WTC11 (cell line): ENCODE measurements at regions not wholly inside any gene's neighbourhood (a gene's known extent, or its start where the extent isn't known, plus 50 kb on each side); places are given as distances from the start of the nearest gene placed in this dataset.

ENCODE experiments used
- ATAC-seq: fragments of 200-7000 bp; cut with Tn5 transposase; 2 replicates; pipeline ENCODE4 v1.10.0; 2021; ENCODE audit warnings: mild to moderate bottlenecking, moderate library complexity
- CTCF ChIA-PET: fragments of 300-600 bp; sonication (Branson Sonifier 250); formaldehyde crosslinking; loops from one replicate; lab custom pipeline; 2021; ENCODE audit warnings: antibody characterized with exemption; lab: Charles Lee
- POLR2A ChIA-PET: fragments of 350-600 bp; sonication (Branson Sonifier 250); formaldehyde crosslinking; loops from one replicate; lab custom pipeline; 2021; ENCODE audit warnings: antibody characterized with exemption; lab: Charles Lee
- DNase-seq: peaks from one replicate; pipeline ENCODE4 v3.0.0; 2021; ENCODE audit warnings: low spot score
- H3K27ac Mint-ChIP-seq: 2 replicates; pipeline ENCODE4 v1.8.0; 2021; ENCODE audit warnings: mixed read lengths
- H3K27me3 Mint-ChIP-seq: 2 replicates; pipeline ENCODE4 v1.8.0; 2021; ENCODE audit warnings: low read depth, mild to moderate bottlenecking, moderate library complexity, mixed read lengths
- H3K36me3 Mint-ChIP-seq: 2 replicates; pipeline ENCODE4 v1.8.0; 2021; ENCODE audit warnings: mixed read lengths
- H3K4me1 Mint-ChIP-seq: 2 replicates; pipeline ENCODE4 v1.8.0; 2022; ENCODE audit warnings: mixed read lengths
- H3K4me3 Mint-ChIP-seq: 2 replicates; pipeline ENCODE4 v1.8.0; 2021; ENCODE audit warnings: mild to moderate bottlenecking, moderate library complexity, mixed read lengths
- H3K9me3 Mint-ChIP-seq: 2 replicates; pipeline ENCODE4 v1.8.0; 2021; ENCODE audit warnings: mixed read lengths
- CBFB ChIP-seq: sonication (generic); formaldehyde crosslinking; IDR thresholded peaks from 2 replicates; pipeline ENCODE4 v1.8.1; 2022; ENCODE audit warnings: mild to moderate bottlenecking, low read depth, missing genetic modification reagents
- JAZF1 ChIP-seq: fragments of 250-450 bp; sonication (Bioruptor Pico); IDR thresholded peaks from 2 replicates; pipeline ENCODE4 v1.9.0; 2021; ENCODE audit warnings: moderate library complexity, mild to moderate bottlenecking, inconsistent platforms
- KAT7 ChIP-seq: sonication (generic); formaldehyde crosslinking; IDR thresholded peaks from 2 replicates; pipeline ENCODE4 v1.8.1; 2023; ENCODE audit warnings: missing genetic modification reagents, mild to moderate bottlenecking, borderline replicate concordance
- MYBL2 ChIP-seq: sonication (generic); formaldehyde crosslinking; IDR thresholded peaks from 2 replicates; pipeline ENCODE4 v1.8.1; 2023; ENCODE audit warnings: mild to moderate bottlenecking, moderate library complexity, missing genetic modification reagents
- NFE2L1 ChIP-seq: sonication (generic); formaldehyde crosslinking; IDR thresholded peaks from 2 replicates; pipeline ENCODE4 v1.8.1; 2023; ENCODE audit warnings: missing genetic modification reagents
- NR3C1 ChIP-seq: sonication (generic); formaldehyde crosslinking; conservative IDR thresholded peaks from 2 replicates; pipeline ENCODE4 v1.8.1; 2023; ENCODE audit warnings: low read depth, mild to moderate bottlenecking, missing genetic modification reagents
- TEAD4 ChIP-seq: sonication (generic); formaldehyde crosslinking; IDR thresholded peaks from 2 replicates; pipeline ENCODE4 v1.8.0; 2022; ENCODE audit warnings: mild to moderate bottlenecking, missing genetic modification reagents
- ZNF138 ChIP-seq: sonication (generic); formaldehyde crosslinking; conservative IDR thresholded peaks from 2 replicates; pipeline ENCODE4 v1.8.1; 2022; ENCODE audit warnings: mild to moderate bottlenecking, moderate library complexity, missing genetic modification reagents
- ZNF317 ChIP-seq: sonication (generic); formaldehyde crosslinking; IDR thresholded peaks from 2 replicates; pipeline ENCODE4 v1.8.1; 2023; ENCODE audit warnings: low read depth, mild to moderate bottlenecking, moderate library complexity, missing genetic modification reagents, borderline replicate concordance
- TF ChIP-seq, protein P1 (sequence below): sonication (generic); formaldehyde crosslinking; IDR thresholded peaks from 2 replicates; pipeline ENCODE4 v1.8.0; 2022; ENCODE audit warnings: mild to moderate bottlenecking, missing genetic modification reagents
- TF ChIP-seq, protein P2 (sequence below): fragments of 250-450 bp; sonication (Bioruptor Pico); IDR thresholded peaks from 2 replicates; pipeline ENCODE4 v2.1.2; 2022; ENCODE audit warnings: mild to moderate bottlenecking, moderate library complexity
- TF ChIP-seq, protein P3 (sequence below): sonication (generic); formaldehyde crosslinking; IDR thresholded peaks from 2 replicates; pipeline ENCODE4 v1.8.1; 2023; ENCODE audit warnings: mild to moderate bottlenecking, missing genetic modification reagents, moderate library complexity
- TF ChIP-seq, protein P4 (sequence below): sonication (generic); formaldehyde crosslinking; IDR thresholded peaks from 2 replicates; pipeline ENCODE4 v1.8.1; 2023; ENCODE audit warnings: mild to moderate bottlenecking, moderate library complexity, missing genetic modification reagents
- TF ChIP-seq, protein P5 (sequence below): sonication (generic); formaldehyde crosslinking; IDR thresholded peaks from 2 replicates; pipeline ENCODE4 v1.8.1; 2022; ENCODE audit warnings: mild to moderate bottlenecking, missing genetic modification reagents, moderate library complexity, borderline replicate concordance
- TF ChIP-seq, protein P6 (sequence below): sonication (generic); formaldehyde crosslinking; IDR thresholded peaks from 2 replicates; pipeline ENCODE4 v1.8.1; 2023; ENCODE audit warnings: mild to moderate bottlenecking, missing genetic modification reagents, borderline replicate concordance
- TF ChIP-seq, protein P7 (sequence below): sonication (generic); formaldehyde crosslinking; IDR thresholded peaks from 2 replicates; pipeline ENCODE4 v1.8.1; 2023; ENCODE audit warnings: mild to moderate bottlenecking, missing genetic modification reagents, moderate library complexity

DNA sequence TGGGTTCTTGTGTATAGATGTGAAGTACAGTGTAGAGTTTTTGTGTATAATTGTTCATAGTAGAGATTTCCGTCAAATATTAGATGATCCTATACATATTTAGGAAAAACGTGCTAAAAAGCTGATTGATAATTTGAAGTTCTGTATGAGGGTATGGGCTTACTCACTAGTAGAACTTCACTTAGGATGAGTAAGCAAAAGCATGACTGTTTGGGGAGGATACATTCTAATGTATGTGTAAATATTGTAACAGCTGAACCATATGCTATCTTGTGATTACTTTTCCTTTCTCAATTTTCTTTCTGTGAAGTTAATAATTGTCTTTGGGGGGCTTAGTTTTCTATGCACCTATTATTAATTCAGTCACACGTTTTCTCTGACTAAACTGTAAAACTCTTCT lies 53.2 kb upstream of the PDK4 start (continued):
- TF ChIP-seq, protein P1, sequence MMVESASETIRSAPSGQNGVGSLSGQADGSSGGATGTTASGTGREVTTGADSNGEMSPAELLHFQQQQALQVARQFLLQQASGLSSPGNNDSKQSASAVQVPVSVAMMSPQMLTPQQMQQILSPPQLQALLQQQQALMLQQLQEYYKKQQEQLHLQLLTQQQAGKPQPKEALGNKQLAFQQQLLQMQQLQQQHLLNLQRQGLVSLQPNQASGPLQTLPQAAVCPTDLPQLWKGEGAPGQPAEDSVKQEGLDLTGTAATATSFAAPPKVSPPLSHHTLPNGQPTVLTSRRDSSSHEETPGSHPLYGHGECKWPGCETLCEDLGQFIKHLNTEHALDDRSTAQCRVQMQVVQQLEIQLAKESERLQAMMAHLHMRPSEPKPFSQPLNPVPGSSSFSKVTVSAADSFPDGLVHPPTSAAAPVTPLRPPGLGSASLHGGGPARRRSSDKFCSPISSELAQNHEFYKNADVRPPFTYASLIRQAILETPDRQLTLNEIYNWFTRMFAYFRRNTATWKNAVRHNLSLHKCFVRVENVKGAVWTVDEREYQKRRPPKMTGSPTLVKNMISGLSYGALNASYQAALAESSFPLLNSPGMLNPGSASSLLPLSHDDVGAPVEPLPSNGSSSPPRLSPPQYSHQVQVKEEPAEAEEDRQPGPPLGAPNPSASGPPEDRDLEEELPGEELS (CRISPR knock-in tag): no peak
- TF ChIP-seq, protein P2, sequence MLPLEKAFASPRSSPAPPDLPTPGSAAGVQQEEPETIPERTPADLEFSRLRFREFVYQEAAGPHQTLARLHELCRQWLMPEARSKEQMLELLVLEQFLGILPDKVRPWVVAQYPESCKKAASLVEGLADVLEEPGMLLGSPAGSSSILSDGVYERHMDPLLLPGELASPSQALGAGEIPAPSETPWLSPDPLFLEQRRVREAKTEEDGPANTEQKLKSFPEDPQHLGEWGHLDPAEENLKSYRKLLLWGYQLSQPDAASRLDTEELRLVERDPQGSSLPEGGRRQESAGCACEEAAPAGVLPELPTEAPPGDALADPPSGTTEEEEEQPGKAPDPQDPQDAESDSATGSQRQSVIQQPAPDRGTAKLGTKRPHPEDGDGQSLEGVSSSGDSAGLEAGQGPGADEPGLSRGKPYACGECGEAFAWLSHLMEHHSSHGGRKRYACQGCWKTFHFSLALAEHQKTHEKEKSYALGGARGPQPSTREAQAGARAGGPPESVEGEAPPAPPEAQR (CRISPR knock-in tag): no peak
- TF ChIP-seq, protein P3, sequence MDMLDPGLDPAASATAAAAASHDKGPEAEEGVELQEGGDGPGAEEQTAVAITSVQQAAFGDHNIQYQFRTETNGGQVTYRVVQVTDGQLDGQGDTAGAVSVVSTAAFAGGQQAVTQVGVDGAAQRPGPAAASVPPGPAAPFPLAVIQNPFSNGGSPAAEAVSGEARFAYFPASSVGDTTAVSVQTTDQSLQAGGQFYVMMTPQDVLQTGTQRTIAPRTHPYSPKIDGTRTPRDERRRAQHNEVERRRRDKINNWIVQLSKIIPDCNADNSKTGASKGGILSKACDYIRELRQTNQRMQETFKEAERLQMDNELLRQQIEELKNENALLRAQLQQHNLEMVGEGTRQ (CRISPR knock-in tag): no peak
- no peak for TF ChIP-seq ZNF317 (CRISPR knock-in tag)
- no peak for TF ChIP-seq TEAD4 (CRISPR knock-in tag)
- no peak for TF ChIP-seq KAT7 (CRISPR knock-in tag)
- TF ChIP-seq, protein P4, sequence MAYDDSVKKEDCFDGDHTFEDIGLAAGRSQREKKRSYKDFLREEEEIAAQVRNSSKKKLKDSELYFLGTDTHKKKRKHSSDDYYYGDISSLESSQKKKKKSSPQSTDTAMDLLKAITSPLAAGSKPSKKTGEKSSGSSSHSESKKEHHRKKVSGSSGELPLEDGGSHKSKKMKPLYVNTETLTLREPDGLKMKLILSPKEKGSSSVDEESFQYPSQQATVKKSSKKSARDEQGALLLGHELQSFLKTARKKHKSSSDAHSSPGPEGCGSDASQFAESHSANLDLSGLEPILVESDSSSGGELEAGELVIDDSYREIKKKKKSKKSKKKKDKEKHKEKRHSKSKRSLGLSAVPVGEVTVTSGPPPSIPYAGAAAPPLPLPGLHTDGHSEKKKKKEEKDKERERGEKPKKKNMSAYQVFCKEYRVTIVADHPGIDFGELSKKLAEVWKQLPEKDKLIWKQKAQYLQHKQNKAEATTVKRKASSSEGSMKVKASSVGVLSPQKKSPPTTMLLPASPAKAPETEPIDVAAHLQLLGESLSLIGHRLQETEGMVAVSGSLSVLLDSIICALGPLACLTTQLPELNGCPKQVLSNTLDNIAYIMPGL (CRISPR knock-in tag): no peak
- TF ChIP-seq NFE2L1 (CRISPR knock-in tag): no peak
- no peak for TF ChIP-seq ZNF138
- no peak for TF ChIP-seq MYBL2 (CRISPR knock-in tag)
- no peak for TF ChIP-seq JAZF1 (CRISPR knock-in tag)

DNA sequence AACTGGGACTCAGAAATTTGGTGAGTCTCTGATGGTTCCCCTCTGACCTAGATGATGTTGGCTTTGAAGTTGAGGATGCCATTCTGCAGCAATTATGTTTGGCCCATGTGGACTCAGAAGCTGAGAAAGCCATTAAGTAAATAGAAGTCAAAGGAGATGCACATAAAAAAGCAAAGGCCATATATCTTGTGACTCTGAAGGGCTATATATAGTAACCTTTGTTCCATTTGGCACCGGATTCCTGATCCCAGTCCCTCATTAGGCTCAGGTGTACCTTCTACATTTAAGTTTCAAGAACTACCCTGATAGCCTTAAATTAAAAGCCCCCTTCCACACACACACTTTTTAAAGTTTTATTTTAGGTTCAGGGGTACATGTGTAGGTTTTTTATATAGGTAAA lies 50.0 kb upstream of the PDK4 start:
- CTCF ChIA-PET: no interaction called here
- Mint-ChIP-seq H3K9me3 (no peaks in the 10 kb centered on the region), H3K36me3 (no peaks in the 10 kb centered on the region), H3K27ac (no peak overlapping the region), H3K4me3 (no peak overlapping the region), H3K27me3 (no peaks in the 10 kb centered on the region), H3K4me1 (no peaks in the 10 kb centered on the region)
- no peak for DNase-seq
- POLR2A ChIA-PET: no interaction called here
- ATAC-seq: no peak
- TF ChIP-seq CBFB (CRISPR knock-in tag) (no peak), MYBL2 (CRISPR knock-in tag) (no peak), NR3C1 (CRISPR knock-in tag) (no peak), ZNF317 (CRISPR knock-in tag) (no peak)
- TF ChIP-seq, protein P5, sequence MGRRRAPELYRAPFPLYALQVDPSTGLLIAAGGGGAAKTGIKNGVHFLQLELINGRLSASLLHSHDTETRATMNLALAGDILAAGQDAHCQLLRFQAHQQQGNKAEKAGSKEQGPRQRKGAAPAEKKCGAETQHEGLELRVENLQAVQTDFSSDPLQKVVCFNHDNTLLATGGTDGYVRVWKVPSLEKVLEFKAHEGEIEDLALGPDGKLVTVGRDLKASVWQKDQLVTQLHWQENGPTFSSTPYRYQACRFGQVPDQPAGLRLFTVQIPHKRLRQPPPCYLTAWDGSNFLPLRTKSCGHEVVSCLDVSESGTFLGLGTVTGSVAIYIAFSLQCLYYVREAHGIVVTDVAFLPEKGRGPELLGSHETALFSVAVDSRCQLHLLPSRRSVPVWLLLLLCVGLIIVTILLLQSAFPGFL (CRISPR knock-in tag): no peak
- TF ChIP-seq, protein P2 (CRISPR knock-in tag): no peak
- TF ChIP-seq, protein P6, sequence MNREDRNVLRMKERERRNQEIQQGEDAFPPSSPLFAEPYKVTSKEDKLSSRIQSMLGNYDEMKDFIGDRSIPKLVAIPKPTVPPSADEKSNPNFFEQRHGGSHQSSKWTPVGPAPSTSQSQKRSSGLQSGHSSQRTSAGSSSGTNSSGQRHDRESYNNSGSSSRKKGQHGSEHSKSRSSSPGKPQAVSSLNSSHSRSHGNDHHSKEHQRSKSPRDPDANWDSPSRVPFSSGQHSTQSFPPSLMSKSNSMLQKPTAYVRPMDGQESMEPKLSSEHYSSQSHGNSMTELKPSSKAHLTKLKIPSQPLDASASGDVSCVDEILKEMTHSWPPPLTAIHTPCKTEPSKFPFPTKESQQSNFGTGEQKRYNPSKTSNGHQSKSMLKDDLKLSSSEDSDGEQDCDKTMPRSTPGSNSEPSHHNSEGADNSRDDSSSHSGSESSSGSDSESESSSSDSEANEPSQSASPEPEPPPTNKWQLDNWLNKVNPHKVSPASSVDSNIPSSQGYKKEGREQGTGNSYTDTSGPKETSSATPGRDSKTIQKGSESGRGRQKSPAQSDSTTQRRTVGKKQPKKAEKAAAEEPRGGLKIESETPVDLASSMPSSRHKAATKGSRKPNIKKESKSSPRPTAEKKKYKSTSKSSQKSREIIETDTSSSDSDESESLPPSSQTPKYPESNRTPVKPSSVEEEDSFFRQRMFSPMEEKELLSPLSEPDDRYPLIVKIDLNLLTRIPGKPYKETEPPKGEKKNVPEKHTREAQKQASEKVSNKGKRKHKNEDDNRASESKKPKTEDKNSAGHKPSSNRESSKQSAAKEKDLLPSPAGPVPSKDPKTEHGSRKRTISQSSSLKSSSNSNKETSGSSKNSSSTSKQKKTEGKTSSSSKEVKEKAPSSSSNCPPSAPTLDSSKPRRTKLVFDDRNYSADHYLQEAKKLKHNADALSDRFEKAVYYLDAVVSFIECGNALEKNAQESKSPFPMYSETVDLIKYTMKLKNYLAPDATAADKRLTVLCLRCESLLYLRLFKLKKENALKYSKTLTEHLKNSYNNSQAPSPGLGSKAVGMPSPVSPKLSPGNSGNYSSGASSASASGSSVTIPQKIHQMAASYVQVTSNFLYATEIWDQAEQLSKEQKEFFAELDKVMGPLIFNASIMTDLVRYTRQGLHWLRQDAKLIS (CRISPR knock-in tag): no peak
- TF ChIP-seq, protein P7, sequence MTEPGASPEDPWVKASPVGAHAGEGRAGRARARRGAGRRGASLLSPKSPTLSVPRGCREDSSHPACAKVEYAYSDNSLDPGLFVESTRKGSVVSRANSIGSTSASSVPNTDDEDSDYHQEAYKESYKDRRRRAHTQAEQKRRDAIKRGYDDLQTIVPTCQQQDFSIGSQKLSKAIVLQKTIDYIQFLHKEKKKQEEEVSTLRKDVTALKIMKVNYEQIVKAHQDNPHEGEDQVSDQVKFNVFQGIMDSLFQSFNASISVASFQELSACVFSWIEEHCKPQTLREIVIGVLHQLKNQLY (CRISPR knock-in tag): no peak
- TF ChIP-seq, all 79 proteins: peak for 0
